GM13977 (cell line): ENCODE measurements at regions not wholly inside any gene's neighbourhood (a gene's known extent, or its start where the extent isn't known, plus 50 kb on each side); places are given as distances from the start of the nearest gene placed in this dataset.

Experiments used
- DNase-seq: peaks from one replicate; pipeline ENCODE4 v3.0.0; 2012; ENCODE audit warnings: low spot score
- CTCF ChIP-seq: IDR thresholded peaks from 2 replicates; pipeline ENCODE4 v1.5.1; 2012; ENCODE audit warnings: mild to moderate bottlenecking, control low read depth; ENCODE audit not compliant: insufficient read depth; ENCODE audit errors: extremely low read depth, missing control alignments
- in situ Hi-C: fragments of 300-500 bp; cut with MboI; formaldehyde crosslinking; loops from one replicate; pipeline ENCODE4 v1.12.0; 2022; ENCODE audit warnings: low sequenced_read_pairs, low pct_unique_long_range_greater_than_20kb, mixed read lengths, inconsistent platforms; ENCODE audit not compliant: unreplicated experiment

- no peak for DNase-seq
- in situ Hi-C loops, result no loop called here
- no peak for TF ChIP-seq CTCF
These were observed 473.2 kb downstream of the REEP3 start for GRCh38 chr10:63994371-63994770.

- in situ Hi-C loops, result no loop called here
- TF ChIP-seq CTCF, result no peak
- no peak for DNase-seq
These were observed 486.0 kb downstream of the REEP3 start for GRCh38 chr10:64007157-64007556.

- in situ Hi-C loops, result no loop called here
- no peak for TF ChIP-seq CTCF
- no peak for DNase-seq
These were observed 489.5 kb downstream of the REEP3 start for GRCh38 chr10:64010711-64011110.

GRCh38 chr10:64011912-64012714 lies 490.9 kb downstream of the REEP3 start:
- DNase-seq, result no peak
- in situ Hi-C loops, result no loop called here
- TF ChIP-seq CTCF, result no peak

GRCh38 chr10:64014281-64014680 lies 493.1 kb downstream of the REEP3 start:
- in situ Hi-C loops, result no loop called here
- no peak for DNase-seq
- no peak for TF ChIP-seq CTCF

GRCh38 chr10:64023926-64024470 lies 502.8 kb downstream of the REEP3 start:
- no peak for DNase-seq
- no peak for TF ChIP-seq CTCF
- in situ Hi-C loops, result no loop called here
